K562 (cell line): ENCODE measurements at regions not wholly inside any gene's neighbourhood (a gene's known extent, or its start where the extent isn't known, plus 50 kb on each side); places are given as distances from the start of the nearest gene placed in this dataset.

Experiments
- ATAC-seq: fragments of 200-7000 bp; cut with Tn5 transposase; 3 replicates; pipeline ENCODE4 v1.9.1; 2020; ENCODE audit warnings: moderate library complexity
- BruUV-seq: library from RNA; stranded (reverse); fragments of 400-500 nt; replicated peaks from 2 replicates; lab custom pipeline; 2021; lab: Mats Ljungman, UMichigan
- CTCF ChIA-PET: fragments of 300-600 bp; formaldehyde crosslinking; extraction: SDS; loops from one replicate; lab custom pipeline; 2021; ENCODE audit warnings: low intra/inter-chr PET ratio; lab: Yijun Ruan, JAX
- POLR2A ChIA-PET: fragments of 300-600, 350-650 bp; sonication (Branson Sonifier 250); formaldehyde crosslinking; extraction: SDS; loops from one replicate; lab custom pipeline; 2021; ENCODE audit warnings: antibody characterized with exemption, inconsistent platforms; lab: Yijun Ruan, JAX
- DNase-seq, 4 experiments: peaks; one replicate each; pipeline versions ENCODE4 v3.0.0 to v3.0.0-alpha.2; 2011 to 2018; ENCODE audit warnings: low spot score in 3 of 4, mixed read lengths in 3 of 4; ENCODE audit errors: extremely low read depth in 1 of 4
- FAIRE-seq: peaks from 2 replicates; lab custom pipeline; 2011; peaks lifted over from hg19 to GRCh38; lab: Jason Lieb, UNC
- H2AFZ ChIP-seq: 2 replicates; pipeline ENCODE4 v1.6.0; 2011; ENCODE audit warnings: low read depth, low read length, control low read depth, inconsistent platforms
- H3K27ac ChIP-seq: fragments of 200-600 bp; 3 replicates; pipeline ENCODE4 v1.8.0; 2011; ENCODE audit warnings: low read depth, mild to moderate bottlenecking, control low read depth, inconsistent platforms, low read length, moderate library complexity, mixed read lengths; ENCODE audit errors: extremely low read depth
- H3K27me3 ChIP-seq, 2 experiments: fragments of 300-600 bp in 1 of 2; 2 replicates in 1 of 2; 3 replicates in 1 of 2; pipeline versions ENCODE4 v1.6.0 to v1.8.0; 2011; ENCODE audit warnings: inconsistent platforms in 2 of 2, low read length in 2 of 2, mild to moderate bottlenecking in 1 of 2, mixed read lengths in 1 of 2, moderate library complexity in 1 of 2; ENCODE audit not compliant: control insufficient read depth in 2 of 2, insufficient read depth in 2 of 2
- H3K36me3 ChIP-seq: fragments of 300-600 bp; 3 replicates; pipeline ENCODE4 v1.8.0; 2011; ENCODE audit warnings: mild to moderate bottlenecking, low read length, inconsistent platforms; ENCODE audit not compliant: control insufficient read depth, insufficient read depth
- H3K4me1 ChIP-seq, 2 experiments: fragments of 200-600 bp in 1 of 2; replicated peaks in 1 of 2; 2 replicates in 1 of 2; 3 replicates in 1 of 2; pipeline versions ENCODE4 v1.5.1 to v1.8.0; 2011; ENCODE audit warnings: inconsistent platforms in 2 of 2, low read length in 2 of 2, mild to moderate bottlenecking in 1 of 2, mixed read lengths in 1 of 2, moderate library complexity in 1 of 2; ENCODE audit not compliant: control insufficient read depth in 2 of 2, insufficient read depth in 2 of 2
- H3K4me2 ChIP-seq: 2 replicates; pipeline ENCODE4 v1.6.1; 2011; ENCODE audit warnings: low read length, control low read depth, inconsistent platforms, mixed read lengths; ENCODE audit not compliant: insufficient read depth
- H3K4me3 ChIP-seq: fragments of 200-600 bp; sonication (generic), shearing (Covaris generic); 2 replicates; pipeline ENCODE4 v1.5.1; 2016; ENCODE audit warnings: control low read depth, inconsistent platforms
- H3K79me2 ChIP-seq: fragments of 200-600 bp; 3 replicates; pipeline ENCODE4 v1.8.0; 2011; ENCODE audit warnings: low read length, inconsistent platforms; ENCODE audit not compliant: control insufficient read depth, insufficient read depth
- H3K9ac ChIP-seq, 2 experiments: 2 replicates each; pipeline versions ENCODE4 v1.6.0 to v1.6.1; 2011; ENCODE audit warnings: low read depth in 2 of 2, low read length in 2 of 2, control low read depth in 1 of 2, inconsistent platforms in 1 of 2, mild to moderate bottlenecking in 1 of 2, mixed read lengths in 1 of 2; ENCODE audit not compliant: insufficient read depth in 1 of 2
- H3K9me1 ChIP-seq: one replicate; pipeline ENCODE4 v1.6.0; 2011; ENCODE audit warnings: inconsistent platforms, mild to moderate bottlenecking, low read length, moderate library complexity; ENCODE audit not compliant: control insufficient read depth, insufficient read depth
- H3K9me3 ChIP-seq: replicated peaks from 2 replicates; pipeline ENCODE4 v1.5.1; 2011; ENCODE audit warnings: low read depth, low read length, inconsistent platforms; ENCODE audit not compliant: control insufficient read depth, insufficient read depth
- H4K20me1 ChIP-seq: replicated peaks from 2 replicates; pipeline ENCODE4 v1.6.1; 2011; ENCODE audit warnings: low read length, inconsistent platforms, mixed read lengths; ENCODE audit not compliant: control insufficient read depth, insufficient read depth
- ATF7 ChIP-seq: fragments of 450-650 bp; IDR thresholded peaks from 2 replicates; pipeline ENCODE4 v1.7.1; 2014; ENCODE audit warnings: mild to moderate bottlenecking, moderate library complexity
- BRF1 ChIP-seq: IDR thresholded peaks from 3 replicates; pipeline ENCODE4 v1.6.1; 2011; ENCODE audit warnings: borderline replicate concordance, mild to moderate bottlenecking; ENCODE audit not compliant: insufficient read length; ENCODE audit errors: extremely low read depth
- GABPA ChIP-seq: fragments of 200-800 bp; sonication (Bioruptor generic); conservative IDR thresholded peaks from 2 replicates; pipeline ENCODE4 v1.6.1; 2016; ENCODE audit warnings: low read depth, missing genetic modification characterization, missing compliant biosample characterization
- HOMEZ ChIP-seq: fragments of 250-450 bp; sonication (Bioruptor Pico); IDR thresholded peaks from 2 replicates; pipeline ENCODE4 v1.4.0; 2020; ENCODE audit warnings: mild to moderate bottlenecking, moderate library complexity
- MEF2A ChIP-seq: IDR thresholded peaks from 2 replicates; pipeline ENCODE4 v1.6.1; 2011; ENCODE audit warnings: low read depth, mild to moderate bottlenecking, low read length, moderate library complexity; ENCODE audit not compliant: control insufficient read depth
- POLR2AphosphoS2 ChIP-seq: IDR thresholded peaks from 2 replicates; pipeline ENCODE4 v1.6.1; 2012; ENCODE audit warnings: low read length, improper control_type of control experiment
- POLR2AphosphoS5 ChIP-seq: IDR thresholded peaks from 2 replicates; pipeline ENCODE4 v1.6.1; 2011; ENCODE audit warnings: mild to moderate bottlenecking, low read depth, low read length, moderate library complexity; ENCODE audit not compliant: control insufficient read depth, insufficient read depth
- POLR3A ChIP-seq: IDR thresholded peaks from 2 replicates; pipeline ENCODE4 v1.6.1; 2011; ENCODE audit warnings: borderline replicate concordance, mild to moderate bottlenecking, moderate library complexity; ENCODE audit not compliant: insufficient read length, insufficient read depth; ENCODE audit errors: extremely low read depth
- RBM15 ChIP-seq: fragments of 200-400 bp; formaldehyde crosslinking; IDR thresholded peaks from 2 replicates; pipeline ENCODE4 v1.6.1; 2018; ENCODE audit warnings: mild to moderate bottlenecking, low read length, moderate library complexity; ENCODE audit not compliant: insufficient read depth
- SMARCB1 ChIP-seq: IDR thresholded peaks from 2 replicates; pipeline ENCODE4 v1.6.1; 2011; ENCODE audit warnings: improper control_type of control experiment, low read depth; ENCODE audit not compliant: insufficient read length
- SOX6 ChIP-seq: fragments of 450-650 bp; IDR thresholded peaks from 2 replicates; pipeline ENCODE4 v1.6.1; 2014; ENCODE audit warnings: mild to moderate bottlenecking
- STAT5B ChIP-seq: fragments of 250-450 bp; sonication (Bioruptor Pico); IDR thresholded peaks from 2 replicates; pipeline ENCODE4 v1.8.0; 2021; ENCODE audit warnings: mild to moderate bottlenecking, inconsistent platforms
- XRCC3 ChIP-seq: fragments of 450-650 bp; IDR thresholded peaks from 2 replicates; pipeline ENCODE4 v1.6.1; 2017; ENCODE audit warnings: mild to moderate bottlenecking, moderate library complexity
- ZBTB8A ChIP-seq: fragments of 450-650 bp; IDR thresholded peaks from 2 replicates; pipeline ENCODE4 v1.6.1; 2018; ENCODE audit warnings: mild to moderate bottlenecking, moderate library complexity; ENCODE audit not compliant: partially characterized antibody
- ZNF134 ChIP-seq: fragments of 250-450 bp; sonication (Bioruptor Pico); conservative IDR thresholded peaks from 2 replicates; pipeline ENCODE4 v1.4.0; 2020
- ZNF449 ChIP-seq: fragments of 250-450 bp; sonication (Bioruptor Pico); IDR thresholded peaks from 2 replicates; pipeline ENCODE4 v1.8.0; 2022; ENCODE audit warnings: moderate library complexity, mild to moderate bottlenecking, inconsistent platforms
- ZNF586 ChIP-seq: fragments of 450-650 bp; formaldehyde crosslinking; conservative IDR thresholded peaks from 2 replicates; pipeline ENCODE4 v1.4.0; 2020; ENCODE audit warnings: mild to moderate bottlenecking, moderate library complexity
- ZNF77 ChIP-seq: fragments of 250-450 bp; sonication (Bioruptor Pico); IDR thresholded peaks from 2 replicates; pipeline ENCODE4 v1.5.0; 2020
- WGBS: fragments of 100-300 bp; shearing (Covaris generic); methylation state at CpG from one replicate; pipeline ENCODE4 v1.1.6; 2016; ENCODE audit warnings: low coverage, mixed read lengths; ENCODE audit not compliant: insufficient coverage; ENCODE audit errors: missing lambda C conversion rate; 5-methylcytosine and 5-hydroxymethylcytosine counted together
- in situ Hi-C: fragments of 300-500 bp; cut with MboI; formaldehyde crosslinking; loops from 4 replicates; pipeline ENCODE4 v1.15.0; 2018; ENCODE audit warnings: inconsistent platforms, mixed read lengths
- intact Hi-C: fragments of 100-400 bp; cut with micrococcal nuclease; formaldehyde crosslinking; loops from 2 replicates; pipeline ENCODE4 v1.14.2; 2022

- H4K20me1 ChIP-seq, result no peaks in the 10 kb centered on the region
- peaks cover 2 to 7% of the 10 kb centered on the region in 2 experiments; a peak in 1 of 5 replicates for H3K27me3 ChIP-seq
- ATAC-seq (no peak), FAIRE-seq (no peak), DNase-seq (no peak)
- TF ChIP-seq SMARCB1, result no peak
- no peak for TF ChIP-seq MEF2A
- TF ChIP-seq ZNF586 (CRISPR knock-in tag), result no peak
- no peak for TF ChIP-seq GABPA
- TF ChIP-seq ZNF134 (CRISPR knock-in tag), result no peak
- TF ChIP-seq POLR2AphosphoS5, result no peak
- TF ChIP-seq ZBTB8A, result no peak
- TF ChIP-seq ZNF449 (CRISPR knock-in tag), result no peak
- TF ChIP-seq XRCC3, result no peak
- no peak for TF ChIP-seq STAT5B (CRISPR knock-in tag)
- TF ChIP-seq POLR2AphosphoS2, result no peak
- no peak for TF ChIP-seq POLR3A
- no peak for TF ChIP-seq BRF1
- TF ChIP-seq RBM15, result no peak
- no peak for TF ChIP-seq ZNF77 (CRISPR knock-in tag)
- no peak for TF ChIP-seq ATF7
- TF ChIP-seq HOMEZ (CRISPR knock-in tag), result no peak
- no peak for TF ChIP-seq SOX6
- H3K4me3 ChIP-seq, result no peak overlapping the region
- H3K9ac ChIP-seq, result no peak overlapping the region
- no peaks in the 10 kb centered on the region for H3K9me1 ChIP-seq
- 5% methylated on average over 5 of the region's 9 CpGs for WGBS
- H3K9me3 ChIP-seq, result no peaks in the 10 kb centered on the region
- intact Hi-C loops (loop anchor here (10.0 kb wide), 1 partner anchor 1047 kb away; the partner anchor contains the start of gene NR2F2), in situ Hi-C loops (no loop called here)
- no peaks in the 10 kb centered on the region for H3K36me3 ChIP-seq
- no peak overlapping the region for H3K4me2 ChIP-seq
- H3K4me1 ChIP-seq, result no peaks in the 10 kb centered on the region
- ChIA-PET POLR2A (no interaction called here), CTCF (no interaction called here)
- BruUV-seq, result no TSS peak
- no peak overlapping the region for H3K27ac ChIP-seq
- no peaks in the 10 kb centered on the region for H3K79me2 ChIP-seq
- no peak overlapping the region for H2AFZ ChIP-seq
Observed at GRCh38 chr15:95287720-95288103, 1042.8 kb upstream of the NR2F2 start.
